Embryonic facial prominence (tissue), 1 donor: ENCODE measurements at regions not wholly inside any gene's neighbourhood (a gene's known extent, or its start where the extent isn't known, plus 50 kb on each side); places are given as distances from the start of the nearest gene placed in this dataset.
A peak's percentile ranks its signal among the peaks of the same experiment; 100 is the strongest.

ENCODE experiments used
- DNase-seq: peaks from one replicate; pipeline ENCODE4 v3.0.0-alpha.2; 2016; ENCODE audit errors: extremely low spot score

DNA sequence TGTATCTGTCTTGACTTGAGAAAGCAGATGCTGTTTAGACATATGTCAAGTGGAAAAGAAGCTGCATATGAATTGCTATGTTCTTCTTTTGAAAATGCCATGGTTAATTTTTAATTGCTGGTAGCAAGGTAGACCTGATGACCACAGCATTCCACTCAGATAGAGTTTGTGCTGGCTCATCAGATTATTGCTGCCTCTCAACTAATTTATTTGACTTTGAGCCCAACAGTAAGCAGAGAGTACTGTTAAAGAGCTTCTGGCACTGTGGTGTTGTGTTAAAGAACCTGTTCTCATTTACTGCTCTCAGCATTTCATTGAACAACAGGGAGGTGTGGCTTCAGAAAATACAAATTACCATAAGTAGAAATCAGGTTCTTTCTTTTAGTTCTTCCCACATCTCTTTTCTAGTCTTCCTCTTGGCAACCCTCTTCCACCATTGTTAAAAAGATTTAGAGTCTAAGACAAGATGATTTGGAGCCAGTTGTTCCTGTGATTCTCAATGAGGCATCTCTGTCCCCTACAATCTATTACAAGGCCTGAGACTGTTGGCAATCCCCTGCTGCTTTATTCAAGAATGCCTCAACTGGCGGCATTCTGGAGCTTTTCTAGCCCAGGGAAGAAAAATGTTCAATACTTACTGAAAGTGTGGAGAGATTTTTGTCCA, 967.6 kb upstream of the GJE1 start:
- DNase-seq = no peak

DNA sequence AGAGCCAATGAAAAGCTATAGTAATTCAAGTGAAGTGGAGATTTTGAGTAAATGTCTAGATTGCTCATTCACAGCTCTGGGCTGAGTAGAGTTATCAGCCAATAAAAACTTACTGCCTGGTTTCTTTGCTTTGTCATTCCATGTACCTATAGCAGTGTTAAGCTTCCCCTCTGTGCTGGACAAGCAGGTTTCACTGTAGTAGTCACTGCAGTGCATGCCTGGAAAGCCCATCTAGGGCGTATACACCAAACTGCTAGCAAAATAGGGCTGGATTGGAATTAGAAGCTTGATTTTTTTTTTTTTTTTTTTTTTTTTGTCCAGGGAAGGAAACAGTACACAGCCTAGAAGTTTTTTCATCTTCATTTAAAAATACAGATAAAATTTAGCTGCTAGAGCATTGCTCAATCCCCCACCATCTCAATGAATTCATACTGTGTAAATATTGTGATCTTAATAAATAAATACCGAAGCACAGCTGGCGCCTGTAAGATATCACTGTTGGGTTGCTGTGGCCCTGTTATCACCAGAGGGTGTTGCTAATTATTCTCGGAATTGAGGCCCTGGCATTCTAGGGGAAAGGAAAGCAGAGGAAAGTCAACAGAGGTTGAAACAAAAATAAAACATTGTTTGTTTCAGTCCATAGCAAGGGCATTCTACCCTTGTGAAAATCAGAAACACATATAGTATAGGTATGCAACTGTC, 968.5 kb upstream of the GJE1 start:
- DNase-seq = no peak

GRCh38 chr6:141163107-141163506, 969.6 kb upstream of the GJE1 start:
- no peak for DNase-seq

- no peak for DNase-seq
Measured at GRCh38 chr6:141158740-141159139, 974.0 kb upstream of the GJE1 start.

DNA sequence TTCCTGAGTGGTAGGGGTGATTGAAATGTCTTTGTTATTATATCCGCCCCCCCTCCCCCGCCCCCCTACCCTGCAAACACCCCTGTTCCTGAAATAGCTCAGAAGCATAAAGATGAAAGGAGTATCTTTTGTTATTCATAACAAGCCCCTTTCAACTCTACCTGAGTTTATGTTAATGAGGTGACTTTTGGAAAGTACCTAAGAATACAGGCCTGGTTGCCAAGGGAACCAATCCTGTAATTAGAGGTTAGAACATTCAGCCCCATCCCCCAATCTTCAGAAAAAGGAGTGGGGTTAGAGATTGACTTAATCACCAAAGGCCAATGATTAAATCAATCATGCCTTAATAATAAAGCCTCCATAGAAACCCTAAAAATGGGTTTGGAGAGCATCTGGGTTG, 979.2 kb upstream of the GJE1 start:
- no peak for DNase-seq

GRCh38 chr6:141152951-141153350, 979.8 kb upstream of the GJE1 start:
- peak; percentile 6 for DNase-seq

GRCh38 chr6:141151710-141152417, 980.9 kb upstream of the GJE1 start:
- DNase-seq = no peak

DNA sequence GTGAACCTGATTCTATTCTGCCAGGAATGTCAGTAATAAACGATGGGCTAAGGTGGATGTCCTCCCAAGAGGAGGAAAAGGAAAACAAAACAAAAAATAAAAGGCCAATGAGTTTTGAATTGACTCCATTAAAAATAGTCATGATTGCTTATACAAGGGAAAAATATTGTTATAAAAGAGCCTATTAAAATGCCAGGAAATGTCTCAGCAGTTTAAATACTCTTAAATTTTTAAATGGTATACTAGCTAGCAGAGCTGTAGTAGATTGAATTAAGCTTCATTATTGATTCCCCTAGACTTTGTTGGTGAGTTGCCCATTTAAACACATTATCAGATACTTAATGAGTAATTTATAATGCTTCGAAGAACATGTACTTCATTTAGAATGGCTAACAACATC, 990.9 kb upstream of the GJE1 start:
- DNase-seq = no peak

GRCh38 chr6:141140905-141141304, 991.8 kb upstream of the GJE1 start:
- no peak for DNase-seq

DNA sequence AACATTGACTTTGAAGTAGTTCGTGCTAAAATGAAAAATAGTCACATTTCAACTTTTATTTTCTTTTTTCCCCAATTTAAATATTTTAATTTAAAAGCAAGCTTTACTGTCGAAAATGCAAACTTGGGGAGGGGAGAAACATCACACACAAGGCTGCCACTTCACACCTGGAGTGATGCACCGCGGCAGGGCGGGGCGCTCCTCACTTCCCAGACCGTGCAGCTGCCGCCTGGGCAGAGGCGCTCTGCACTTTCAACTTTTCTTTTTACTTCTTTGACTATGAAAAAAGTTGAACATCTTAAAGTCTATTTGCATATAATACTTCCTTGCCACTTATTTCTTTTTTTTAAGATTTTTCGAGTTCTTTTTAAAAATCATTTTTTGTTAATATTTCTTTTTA, 993.3 kb upstream of the GJE1 start:
- DNase-seq = no peak

DNA sequence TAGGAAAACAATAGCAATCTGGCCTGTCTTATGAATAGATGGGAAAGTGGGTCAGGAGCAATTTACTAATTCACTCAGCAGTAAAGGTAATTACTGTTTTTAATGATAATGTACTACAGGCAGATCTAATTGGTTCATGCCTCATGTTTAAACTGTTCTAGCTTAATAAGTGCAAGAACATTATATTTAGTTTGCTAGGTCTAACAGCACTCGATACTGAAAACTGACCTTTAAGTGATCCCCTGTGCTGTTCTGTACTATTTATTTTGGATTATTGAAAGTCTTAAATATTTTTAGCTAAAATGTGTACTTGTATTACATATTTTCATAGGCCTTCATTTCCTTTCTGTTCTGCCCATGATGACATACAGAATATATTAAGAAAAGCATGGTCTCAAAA, 998.0 kb upstream of the GJE1 start:
- DNase-seq = no peak

DNA sequence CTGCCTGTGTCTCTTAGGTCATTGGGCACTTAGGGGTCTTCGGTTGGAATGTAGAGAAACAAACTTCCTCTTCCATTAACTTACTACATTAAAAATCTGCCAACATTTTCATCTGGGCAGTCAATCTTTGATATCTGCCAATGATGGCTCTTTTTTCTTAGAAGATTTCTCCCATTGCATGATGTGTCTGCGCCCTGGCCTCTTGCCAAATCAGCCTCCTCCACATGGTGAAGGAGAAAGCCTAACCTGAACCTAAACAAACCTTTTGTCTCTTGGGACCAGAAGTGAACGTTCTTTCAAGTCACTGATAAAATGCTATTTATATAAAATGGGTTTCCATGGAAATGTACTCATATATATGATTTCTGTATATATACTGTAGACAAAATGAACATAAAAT, 998.9 kb upstream of the GJE1 start:
- DNase-seq = no peak

DNA sequence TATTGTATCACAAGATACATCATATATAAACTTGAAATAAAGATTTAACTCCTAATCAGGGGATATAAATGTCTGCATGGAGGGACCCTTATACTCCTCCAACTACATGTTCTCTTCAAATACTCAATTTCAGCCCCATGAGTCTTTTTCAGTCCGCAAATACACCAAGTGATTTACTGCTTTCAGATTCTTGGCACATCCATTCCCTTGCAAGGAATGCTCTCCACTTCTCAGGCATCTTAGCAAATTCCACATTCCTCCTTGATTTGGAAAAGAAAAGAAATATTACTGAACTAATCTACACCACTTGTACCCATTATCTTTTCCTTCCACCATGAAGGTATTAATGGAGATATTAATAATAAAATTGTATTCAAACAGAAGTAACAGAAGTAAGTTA, 999.4 kb upstream of the GJE1 start:
- no peak for DNase-seq

- DNase-seq = no peak
Measured at GRCh38 chr6:141131616-141132015, 1001.1 kb upstream of the GJE1 start.

DNA sequence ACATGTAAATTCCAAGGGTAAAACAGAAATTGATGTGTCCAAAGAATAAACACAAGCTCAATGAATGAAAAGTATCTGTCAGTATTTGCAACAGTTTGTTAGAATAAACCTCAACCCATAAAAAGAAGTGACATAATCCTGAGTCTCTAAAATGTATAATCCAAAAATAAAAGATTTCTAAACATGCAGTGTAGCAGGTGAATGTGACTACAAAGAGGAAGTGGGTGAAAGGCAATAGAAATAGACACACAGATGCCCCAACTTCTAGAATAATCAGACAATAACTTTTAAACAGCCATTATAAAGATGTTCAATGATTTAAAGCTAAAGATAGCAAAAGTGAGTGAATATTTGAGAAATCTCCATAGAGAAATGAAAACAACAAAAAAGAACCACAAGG, 1009.2 kb upstream of the GJE1 start:
- DNase-seq = no peak

DNA sequence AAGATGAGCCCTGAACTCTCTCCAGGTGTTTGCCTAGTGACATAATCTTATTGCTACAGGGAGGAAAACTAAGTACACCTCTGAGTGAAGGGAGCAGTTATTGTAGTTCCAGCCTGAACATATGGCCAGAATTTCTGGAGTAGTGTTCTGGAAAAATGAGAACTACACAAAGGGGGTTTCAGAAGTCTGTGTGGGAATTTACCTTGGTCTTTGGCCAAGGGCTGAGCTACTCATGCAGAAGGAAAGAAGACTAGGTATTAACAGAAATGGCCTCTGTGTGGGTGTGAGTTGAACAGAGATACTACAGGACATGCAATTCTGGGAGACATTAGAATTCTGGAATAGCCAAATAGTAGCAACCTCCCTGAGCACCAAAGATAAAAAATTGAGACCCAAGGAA, 1009.7 kb upstream of the GJE1 start:
- no peak for DNase-seq

DNA sequence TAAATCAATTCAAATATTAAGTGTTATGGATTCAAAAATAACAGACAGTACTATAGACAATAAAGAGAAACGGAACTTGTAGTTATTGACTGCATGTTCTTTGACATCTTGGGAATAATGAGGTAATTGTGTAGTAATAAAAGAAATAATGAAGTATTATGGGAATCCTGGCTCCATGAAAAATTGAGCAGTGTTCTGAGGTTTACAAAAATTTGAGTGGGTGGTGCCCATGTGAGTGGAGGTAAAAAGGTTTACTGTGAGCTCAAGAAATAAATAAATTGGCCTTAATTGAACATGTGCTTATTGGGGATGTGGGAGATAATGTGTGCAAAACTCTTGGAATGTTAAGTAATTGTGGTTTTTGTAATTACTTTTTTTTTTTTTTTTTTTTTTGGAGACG, 1013.7 kb upstream of the GJE1 start:
- DNase-seq = no peak

DNA sequence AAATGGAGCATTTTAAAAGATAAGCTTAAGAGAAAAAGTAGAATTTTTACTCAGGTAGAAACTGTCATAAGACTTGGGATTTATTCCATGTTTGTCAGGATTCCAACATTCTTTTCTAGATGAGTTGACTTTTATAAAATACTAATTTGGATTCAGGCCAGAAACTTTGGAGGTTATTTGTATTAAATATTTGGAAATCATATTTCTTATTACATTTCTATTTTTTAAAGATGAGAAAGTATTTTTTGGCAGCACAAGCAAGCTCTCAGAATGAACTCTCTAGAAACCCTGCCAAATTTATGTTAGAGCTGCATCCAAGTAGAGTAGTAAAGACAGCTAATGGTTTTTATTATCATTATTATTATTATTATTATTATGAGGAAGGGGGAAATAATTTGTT, 1014.9 kb upstream of the GJE1 start:
- DNase-seq = peak; percentile 31

- no peak for DNase-seq
Measured at GRCh38 chr6:141110481-141110880, 1022.2 kb upstream of the GJE1 start.

GRCh38 chr6:141107591-141108160, 1025.0 kb upstream of the GJE1 start:
- no peak for DNase-seq

DNA sequence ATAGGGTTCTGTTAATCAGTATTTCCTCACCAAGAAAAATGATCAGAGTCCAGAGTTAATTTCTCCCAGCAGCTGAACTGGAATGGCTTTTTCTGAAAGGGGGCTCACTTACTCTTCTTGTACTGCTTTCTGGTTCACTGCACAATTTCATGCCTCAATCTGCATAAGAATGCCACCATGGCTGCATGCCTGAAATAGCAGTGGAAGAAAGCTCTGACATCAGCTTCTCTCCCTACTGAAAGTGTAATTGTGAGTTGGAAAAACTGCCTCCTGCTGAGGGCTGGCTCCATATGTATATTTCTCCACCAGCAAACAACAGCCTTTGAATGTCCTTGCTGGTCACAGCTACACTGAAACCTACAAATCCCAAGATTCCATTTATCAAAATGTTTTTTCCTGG, 1027.2 kb upstream of the GJE1 start:
- DNase-seq = no peak

- no peak for DNase-seq
Measured at GRCh38 chr6:141103246-141103645, 1029.5 kb upstream of the GJE1 start.

DNA sequence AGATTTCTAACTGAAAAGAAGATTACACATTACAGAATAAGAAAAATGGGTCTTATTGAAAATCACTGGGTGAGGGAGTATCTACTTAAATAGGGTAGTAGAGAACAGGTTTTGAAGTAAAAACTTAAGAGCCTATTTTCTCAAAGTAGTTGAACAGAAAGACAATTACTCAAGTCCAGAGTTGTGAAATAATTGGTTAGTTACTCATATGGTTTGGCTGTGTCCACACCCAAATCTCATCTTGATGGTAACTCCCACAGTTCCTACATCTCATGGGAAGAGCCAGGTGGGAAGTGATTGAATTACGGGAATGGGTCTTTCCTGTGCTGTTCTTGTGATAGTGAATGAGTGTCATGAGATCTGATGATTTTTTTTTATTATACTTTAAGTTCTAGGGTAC, 1035.3 kb upstream of the GJE1 start:
- no peak for DNase-seq
